ENCODE measurements at regions not wholly inside any gene's neighbourhood (a gene's known extent, or its start where the extent isn't known, plus 50 kb on each side); places are given as distances from the start of the nearest gene placed in this dataset.

GRCh38 chr3:38890426-38890825 lies 74.4 kb upstream of the SCN10A start:
- TF ChIP-seq CTCF (conservative IDR thresholded peaks at IDR 0.05; ENCODE audit: low read length) (no peak), EZH2phosphoT487 (IDR thresholded peaks at IDR 0.05; ENCODE audit: borderline replicate concordance) (no peak)

Measured in Loucy (cell line).